H9 (cell line): ENCODE measurements at regions not wholly inside any gene's neighbourhood (a gene's known extent, or its start where the extent isn't known, plus 50 kb on each side); places are given as distances from the start of the nearest gene placed in this dataset.
"Not testable (repeated sequence)": the region's sequence is repeated elsewhere in the genome, so short reads cannot be mapped to it uniquely, and the experiment has no call there.

Experiments
- DNase-seq: peaks from one replicate; pipeline ENCODE4 v3.0.0-alpha.2; 2017
- H2AFZ ChIP-seq: one replicate; pipeline ENCODE4 v1.6.1; 2013; ENCODE audit warnings: mild to moderate bottlenecking, low read length, control low read depth, moderate library complexity
- H2AK5ac ChIP-seq: 2 replicates; pipeline ENCODE4 v1.6.1; 2013; ENCODE audit warnings: low read length, control low read depth, mixed read lengths; ENCODE audit not compliant: insufficient read length
- H2BK120ac ChIP-seq: one replicate; pipeline ENCODE4 v1.6.1; 2013; ENCODE audit warnings: low read depth, mild to moderate bottlenecking, low read length, control low read depth, inconsistent platforms; ENCODE audit not compliant: poor library complexity, severe bottlenecking
- H2BK12ac ChIP-seq: 2 replicates; pipeline ENCODE4 v1.6.1; 2013; ENCODE audit warnings: low read length, control low read depth, mixed read lengths, low read depth; ENCODE audit not compliant: insufficient read length
- H2BK15ac ChIP-seq: 2 replicates; pipeline ENCODE4 v1.6.1; 2013; ENCODE audit warnings: low read depth, low read length, control low read depth
- H2BK20ac ChIP-seq: one replicate; pipeline ENCODE4 v1.6.1; 2013; ENCODE audit warnings: low read depth, mild to moderate bottlenecking, low read length, control low read depth, inconsistent platforms; ENCODE audit not compliant: poor library complexity, severe bottlenecking
- H2BK5ac ChIP-seq: 2 replicates; pipeline ENCODE4 v1.6.1; 2013; ENCODE audit warnings: low read length, control low read depth, mixed read lengths; ENCODE audit not compliant: insufficient read length
- H3K14ac ChIP-seq: 2 replicates; pipeline ENCODE4 v1.6.1; 2013; ENCODE audit warnings: low read length, control low read depth; ENCODE audit not compliant: insufficient read depth
- H3K18ac ChIP-seq: 2 replicates; pipeline ENCODE4 v1.6.1; 2013; ENCODE audit warnings: low read depth, mild to moderate bottlenecking, mixed read lengths, low read length, control low read depth; ENCODE audit not compliant: insufficient read length
- H3K23ac ChIP-seq: 2 replicates; pipeline ENCODE4 v1.6.1; 2013; ENCODE audit warnings: low read length, control low read depth, mixed read lengths, low read depth; ENCODE audit not compliant: insufficient read length
- H3K23me2 ChIP-seq: 2 replicates; pipeline ENCODE4 v1.6.1; 2013; ENCODE audit warnings: low read depth, mild to moderate bottlenecking, mixed read lengths, low read length, control low read depth; ENCODE audit not compliant: insufficient read length, poor library complexity, severe bottlenecking
- H3K27ac ChIP-seq: 2 replicates; pipeline ENCODE4 v1.5.1; 2013; ENCODE audit warnings: low read length, control low read depth, mixed read lengths, low read depth; ENCODE audit not compliant: insufficient read length
- H3K27me3 ChIP-seq: 2 replicates; pipeline ENCODE4 v1.6.1; 2013; ENCODE audit warnings: low read length, control low read depth, inconsistent platforms; ENCODE audit not compliant: insufficient read depth
- H3K4ac ChIP-seq: 2 replicates; pipeline ENCODE4 v1.6.1; 2013; ENCODE audit warnings: low read depth, mild to moderate bottlenecking, control low read depth, inconsistent platforms, low read length, moderate library complexity
- H3K4me1 ChIP-seq: 2 replicates; pipeline ENCODE4 v1.6.1; 2013; ENCODE audit warnings: low read length, control low read depth, inconsistent platforms; ENCODE audit not compliant: insufficient read depth
- H3K4me2 ChIP-seq: 2 replicates; pipeline ENCODE4 v1.6.1; 2013; ENCODE audit warnings: low read length, control low read depth, mixed read lengths; ENCODE audit not compliant: insufficient read length, insufficient read depth
- H3K56ac ChIP-seq: 2 replicates; pipeline ENCODE4 v1.6.1; 2013; ENCODE audit warnings: low read depth, mild to moderate bottlenecking, mixed read lengths, low read length, control low read depth; ENCODE audit not compliant: insufficient read length
- H3K79me1 ChIP-seq: 2 replicates; pipeline ENCODE4 v1.6.1; 2013; ENCODE audit warnings: low read depth, mild to moderate bottlenecking, moderate library complexity, low read length, control low read depth, inconsistent platforms; ENCODE audit not compliant: insufficient read depth, poor library complexity, severe bottlenecking
- H3K79me2 ChIP-seq: 2 replicates; pipeline ENCODE4 v1.6.1; 2013; ENCODE audit warnings: low read length, control low read depth, inconsistent platforms; ENCODE audit not compliant: insufficient read depth
- H3K9ac ChIP-seq: 2 replicates; pipeline ENCODE4 v1.6.1; 2013; ENCODE audit warnings: low read length, control low read depth, mixed read lengths; ENCODE audit not compliant: insufficient read length; ENCODE audit errors: extremely low read depth
- H3K9me3 ChIP-seq: one replicate; pipeline ENCODE4 v1.6.1; 2013; ENCODE audit warnings: low read depth, low read length, inconsistent platforms; ENCODE audit not compliant: control insufficient read depth
- H3T11ph ChIP-seq: one replicate; pipeline ENCODE4 v1.6.1; 2013; ENCODE audit warnings: mild to moderate bottlenecking, low read length, control low read depth, inconsistent platforms
- H4K20me1 ChIP-seq: one replicate; pipeline ENCODE4 v1.6.1; 2013; ENCODE audit not compliant: control insufficient read depth, insufficient read length, insufficient read depth
- H4K5ac ChIP-seq: 2 replicates; pipeline ENCODE4 v1.6.1; 2013; ENCODE audit warnings: low read depth, mild to moderate bottlenecking, mixed read lengths, low read length, control low read depth; ENCODE audit not compliant: insufficient read length
- H4K8ac ChIP-seq: replicated peaks from 2 replicates; pipeline ENCODE4 v1.6.1; 2013; ENCODE audit warnings: low read length, control low read depth, mixed read lengths, low read depth; ENCODE audit not compliant: insufficient read length
- H4K91ac ChIP-seq: 2 replicates; pipeline ENCODE4 v1.6.1; 2013; ENCODE audit warnings: low read depth, mild to moderate bottlenecking, moderate library complexity, mixed read lengths, low read length, control low read depth; ENCODE audit not compliant: insufficient read length
- H3K27ac Mint-ChIP-seq, 3 experiments: 2 replicates in 2 of 3; 3 replicates in 1 of 3; pipeline ENCODE4 v1.8.0; 2020 to 2021; ENCODE audit warnings: mixed read lengths in 3 of 3, mild to moderate bottlenecking in 1 of 3, moderate library complexity in 1 of 3
- H3K27me3 Mint-ChIP-seq: 2 replicates; pipeline ENCODE4 v1.8.0; 2021; ENCODE audit warnings: low read depth, mild to moderate bottlenecking, moderate library complexity, mixed read lengths
- H3K36me3 Mint-ChIP-seq, 3 experiments: 2 replicates in 2 of 3; 3 replicates in 1 of 3; pipeline ENCODE4 v1.8.0; 2020 to 2021; ENCODE audit warnings: low read depth in 3 of 3, mixed read lengths in 3 of 3; ENCODE audit not compliant: insufficient read depth in 1 of 3
- H3K4me1 Mint-ChIP-seq, 2 experiments: 2 replicates each; pipeline ENCODE4 v1.8.0; 2020; ENCODE audit warnings: mixed read lengths in 2 of 2
- H3K4me3 Mint-ChIP-seq, 2 experiments: 2 replicates in 1 of 2; 3 replicates in 1 of 2; pipeline ENCODE4 v1.8.0; 2020 to 2021; ENCODE audit warnings: mild to moderate bottlenecking in 2 of 2, mixed read lengths in 2 of 2, moderate library complexity in 1 of 2
- H3K9me3 Mint-ChIP-seq, 2 experiments: 2 replicates in 1 of 2; 3 replicates in 1 of 2; pipeline ENCODE4 v1.8.0; 2020; ENCODE audit warnings: mild to moderate bottlenecking in 2 of 2, mixed read lengths in 2 of 2, moderate library complexity in 1 of 2
- whole genome bisulfite sequencing: extraction: QIAGEN DNeasy Blood & Tissue Kit; methylation state at CpG from one replicate; pipeline ENCODE4 v1.1.7; 2013; ENCODE audit warnings: missing lambda C conversion rate, low lambda C conversion rate, mixed read lengths; ENCODE audit not compliant: insufficient read length; ENCODE audit errors: extremely low coverage; 5-methylcytosine and 5-hydroxymethylcytosine counted together

GRCh38 chr17:64713786-64714185 is 51.7 kb upstream of the SMURF2 start:
- not testable (repeated sequence) for H3K27ac ChIP-seq, H3K56ac ChIP-seq, H3K27me3 ChIP-seq, H2BK5ac ChIP-seq, H3K4ac ChIP-seq, H3K9me3 Mint-ChIP-seq, H2AK5ac ChIP-seq, H3K79me2 ChIP-seq, H4K91ac ChIP-seq, H3K27ac Mint-ChIP-seq, H3K4me2 ChIP-seq, H3K27me3 Mint-ChIP-seq, H2BK12ac ChIP-seq, H3K4me1 ChIP-seq, H4K8ac ChIP-seq, H3K9me3 ChIP-seq, H3K14ac ChIP-seq, H4K5ac ChIP-seq, H3K36me3 Mint-ChIP-seq, H3K4me3 Mint-ChIP-seq, H2BK15ac ChIP-seq, H3K18ac ChIP-seq, H2AFZ ChIP-seq, H3K23me2 ChIP-seq, H3K79me1 ChIP-seq, H3K9ac ChIP-seq, H2BK20ac ChIP-seq, H3T11ph ChIP-seq, DNase-seq, H4K20me1 ChIP-seq, H3K23ac ChIP-seq, H2BK120ac ChIP-seq
- H3K4me1 Mint-ChIP-seq, result peaks cover 4 to 11% of the 10 kb centered on the region in 2 experiments; a peak in 3 of 4 replicates
- WGBS, result no CpG with 5 or more reads among the region's 7 CpGs
